Rectal smooth muscle tissue (tissue), 1 donor: ENCODE measurements at regions not wholly inside any gene's neighbourhood (a gene's known extent, or its start where the extent isn't known, plus 50 kb on each side); places are given as distances from the start of the nearest gene placed in this dataset.

ENCODE experiments used
- H3K27ac ChIP-seq: one replicate; pipeline ENCODE4 v1.7.0; 2013; ENCODE audit warnings: low read depth, low read length, inconsistent platforms
- H3K27me3 ChIP-seq: one replicate; pipeline ENCODE4 v1.7.0; 2013; ENCODE audit warnings: low read length; ENCODE audit not compliant: control insufficient read depth, insufficient read depth
- H3K36me3 ChIP-seq: one replicate; pipeline ENCODE4 v1.7.0; 2013; ENCODE audit warnings: low read length; ENCODE audit not compliant: control insufficient read depth, insufficient read depth
- H3K4me1 ChIP-seq: one replicate; pipeline ENCODE4 v1.7.0; 2013; ENCODE audit warnings: low read length; ENCODE audit not compliant: control insufficient read depth, insufficient read depth
- H3K4me3 ChIP-seq: one replicate; pipeline ENCODE4 v1.7.0; 2013; ENCODE audit warnings: low read length
- H3K9ac ChIP-seq: one replicate; pipeline ENCODE4 v1.7.0; 2013; ENCODE audit warnings: low read length

DNA sequence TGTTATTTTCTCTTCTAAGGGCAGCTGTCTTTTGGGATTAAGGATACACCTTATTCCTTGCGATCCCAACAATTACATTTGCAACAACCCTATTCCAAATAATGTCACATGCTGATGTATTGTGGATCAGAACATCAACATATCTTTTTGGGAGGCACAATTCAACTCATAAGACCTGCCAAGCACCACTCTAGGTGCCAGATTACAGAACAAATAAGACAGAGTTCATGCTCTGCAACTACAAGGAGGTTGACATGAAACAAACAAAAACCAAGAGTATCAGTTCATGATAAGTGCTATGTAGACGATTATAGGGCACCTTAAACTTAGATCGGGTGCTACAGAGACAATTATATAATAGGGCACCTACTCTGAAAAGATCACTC is 203.2 kb upstream of the SGK1 start:
- Histone ChIP-seq H3K4me1 (no peaks in the 10 kb centered on the region), H3K9ac (no peak overlapping the region), H3K27ac (no peak overlapping the region)

DNA sequence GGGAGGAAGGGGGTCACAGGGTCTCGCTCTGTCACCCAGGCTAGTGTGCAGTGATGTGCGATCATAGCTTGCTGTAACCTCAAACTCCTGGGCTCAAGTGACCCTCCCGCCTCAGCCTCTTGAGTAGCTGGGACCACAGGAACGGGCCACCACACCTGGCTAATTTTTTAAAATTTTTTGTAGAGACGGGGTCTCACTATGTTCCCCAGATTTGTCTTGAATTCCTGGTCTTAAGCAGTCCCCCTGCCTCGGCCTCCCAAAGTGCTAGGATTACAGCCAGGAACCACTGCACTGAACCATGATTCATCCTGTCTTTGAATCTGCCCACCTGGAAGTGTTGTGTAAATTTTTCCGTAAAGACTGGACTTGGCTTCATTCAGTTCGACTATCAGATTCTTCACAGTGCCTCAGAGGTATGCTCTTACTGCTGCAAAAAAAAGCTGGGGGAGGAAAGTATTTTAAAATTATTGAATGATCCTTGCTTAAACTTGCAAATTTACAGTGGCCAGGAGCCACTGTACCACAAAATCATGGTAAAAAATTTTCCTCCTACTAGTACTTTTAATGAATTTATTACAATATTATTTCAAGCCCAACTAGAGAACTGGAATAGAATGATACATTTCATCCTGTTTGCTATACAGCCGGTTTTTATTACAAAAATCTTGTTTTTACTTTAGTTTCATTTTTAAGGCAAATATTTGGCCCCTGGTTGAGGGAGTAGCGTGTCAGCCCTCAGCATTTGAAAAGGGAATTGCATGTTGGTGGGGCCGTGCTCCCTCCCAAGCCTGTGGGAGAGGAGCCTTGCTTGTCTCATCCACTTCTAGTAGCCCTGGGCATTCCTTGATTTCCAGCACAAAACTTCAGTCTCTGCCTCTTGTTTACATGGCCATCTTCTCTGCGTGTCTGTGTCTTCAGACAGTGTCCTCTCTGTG is 202.5 kb upstream of the SGK1 start:
- Histone ChIP-seq H3K27ac (no peak overlapping the region), H3K27me3 (no peaks in the 10 kb centered on the region), H3K4me1 (no peaks in the 10 kb centered on the region), H3K9ac (no peak overlapping the region), H3K36me3 (no peaks in the 10 kb centered on the region), H3K4me3 (no peak overlapping the region)

More for the DNA sequence above, 203.2 kb upstream of the SGK1 start:
- Histone ChIP-seq H3K36me3 (no peaks in the 10 kb centered on the region), H3K4me3 (no peak overlapping the region), H3K27me3 (no peaks in the 10 kb centered on the region)

DNA sequence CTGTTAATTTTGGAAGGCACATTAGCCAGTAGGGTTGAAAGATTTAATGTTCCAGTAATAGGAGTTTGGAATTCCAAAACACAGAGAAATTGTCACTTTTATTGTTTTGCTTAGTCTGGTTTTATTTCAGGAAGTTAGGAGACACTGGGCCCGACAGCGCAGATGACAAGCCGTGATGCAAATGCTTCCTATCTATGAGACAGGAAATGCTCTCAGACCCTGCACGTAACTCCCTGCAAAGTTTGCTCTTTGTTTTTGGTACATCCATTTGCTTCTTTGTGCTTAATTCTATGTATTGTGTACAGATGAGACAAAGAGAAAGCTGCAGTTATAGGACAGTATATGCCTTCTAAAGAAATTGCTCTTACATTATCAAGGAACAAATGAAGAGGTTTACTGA is 201.6 kb upstream of the SGK1 start:
- Histone ChIP-seq H3K27me3 (no peaks in the 10 kb centered on the region), H3K4me1 (no peaks in the 10 kb centered on the region), H3K4me3 (no peak overlapping the region), H3K36me3 (no peaks in the 10 kb centered on the region), H3K9ac (no peak overlapping the region), H3K27ac (no peak overlapping the region)

GRCh38 chr6:134517868-134518267 is 200.0 kb upstream of the SGK1 start:
- H3K4me1 ChIP-seq = no peaks in the 10 kb centered on the region
- no peak overlapping the region for H3K9ac ChIP-seq
- H3K36me3 ChIP-seq = no peaks in the 10 kb centered on the region
- no peaks in the 10 kb centered on the region for H3K27me3 ChIP-seq
- H3K27ac ChIP-seq = no peak overlapping the region
- H3K4me3 ChIP-seq = no peak overlapping the region

DNA sequence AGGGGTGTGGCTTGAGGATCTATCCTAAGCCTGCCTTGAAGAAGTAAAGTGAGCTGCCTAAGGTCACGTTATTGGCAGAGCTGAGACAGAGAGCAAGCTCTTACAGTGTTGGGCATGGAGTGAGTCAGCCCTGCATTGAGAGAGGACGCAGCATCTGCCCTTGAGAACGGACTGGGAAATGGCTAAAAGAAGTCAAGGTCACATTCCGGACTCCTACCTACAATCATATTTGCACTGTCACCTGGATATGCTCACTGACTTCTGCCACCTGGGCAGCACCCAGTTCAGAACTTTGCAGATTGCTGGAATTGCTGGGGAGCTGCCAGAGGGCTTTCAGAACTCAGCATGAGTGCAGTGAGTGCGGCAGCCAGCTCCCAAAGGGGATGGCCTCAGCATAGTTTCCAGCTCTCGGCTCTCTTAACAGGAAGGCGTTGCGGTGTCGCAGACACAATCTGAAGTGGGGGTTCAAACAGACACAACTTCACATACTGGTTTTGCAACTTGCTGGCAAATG is 199.3 kb upstream of the SGK1 start:
- Histone ChIP-seq H3K4me3 (no peak overlapping the region), H3K9ac (no peak overlapping the region), H3K4me1 (no peaks in the 10 kb centered on the region), H3K36me3 (no peaks in the 10 kb centered on the region), H3K27me3 (no peaks in the 10 kb centered on the region), H3K27ac (no peak overlapping the region)

DNA sequence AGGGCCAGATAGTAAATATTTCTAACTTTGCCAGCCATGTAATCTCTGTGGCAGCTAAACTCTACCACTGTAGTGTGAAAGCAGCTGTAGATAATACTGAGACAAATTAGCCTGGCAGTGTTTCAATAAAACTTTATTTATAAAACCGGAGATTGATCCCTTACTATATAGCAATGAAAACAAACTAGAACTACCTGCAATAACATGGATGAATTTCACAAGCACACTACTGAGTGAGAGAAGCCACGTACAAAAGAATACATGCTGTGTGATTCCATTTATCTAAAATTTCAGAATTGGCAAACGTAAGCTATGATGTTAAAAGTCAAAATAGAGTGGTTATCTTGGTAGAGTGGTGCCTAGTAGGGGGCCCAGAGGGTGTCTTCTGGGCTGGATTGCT is 198.7 kb upstream of the SGK1 start:
- Histone ChIP-seq H3K36me3 (no peaks in the 10 kb centered on the region), H3K4me3 (no peak overlapping the region), H3K9ac (no peak overlapping the region), H3K27ac (no peak overlapping the region), H3K27me3 (no peaks in the 10 kb centered on the region), H3K4me1 (no peaks in the 10 kb centered on the region)

DNA sequence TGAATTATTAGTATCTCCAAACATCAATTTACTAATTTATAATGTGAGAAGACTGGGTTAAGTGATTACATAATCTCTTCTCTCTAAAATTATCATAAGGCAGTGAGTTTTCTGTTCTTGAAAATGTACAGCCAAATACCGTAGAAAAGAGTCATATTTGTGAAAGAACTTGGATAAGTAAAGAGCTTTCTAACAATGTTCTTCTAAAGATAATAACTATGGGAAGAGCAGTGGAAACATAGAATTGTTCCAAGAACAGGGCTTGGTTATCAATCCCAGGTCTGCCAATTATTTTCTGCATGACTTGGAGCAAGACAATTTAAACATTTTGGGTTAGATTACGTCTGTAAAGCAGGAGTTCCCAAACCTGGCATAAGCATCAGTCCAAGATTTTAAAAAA is 198.1 kb upstream of the SGK1 start:
- H3K27ac ChIP-seq = no peak overlapping the region
- H3K9ac ChIP-seq = no peak overlapping the region
- H3K4me1 ChIP-seq = no peaks in the 10 kb centered on the region
- no peaks in the 10 kb centered on the region for H3K27me3 ChIP-seq
- H3K36me3 ChIP-seq = no peaks in the 10 kb centered on the region
- no peak overlapping the region for H3K4me3 ChIP-seq

DNA sequence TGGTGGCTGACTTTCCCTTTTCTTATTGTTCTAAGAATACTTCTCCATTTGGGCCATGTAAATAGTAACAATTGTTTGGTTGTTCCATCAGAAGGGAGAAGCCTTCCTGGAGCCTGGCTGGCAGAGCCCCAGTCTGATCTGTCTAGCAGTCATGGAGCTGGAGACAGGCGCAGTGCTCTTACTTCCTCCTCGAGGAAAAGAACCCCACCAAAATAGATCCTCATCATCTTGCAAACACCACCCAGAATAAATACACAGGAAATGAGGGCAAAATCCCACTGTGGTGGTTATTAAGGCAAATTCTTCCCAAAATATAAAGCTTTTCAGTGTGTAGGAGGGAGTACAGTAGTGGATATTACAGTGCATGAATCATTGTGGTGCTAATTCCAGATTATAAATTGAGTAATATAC is 195.1 kb upstream of the SGK1 start:
- Histone ChIP-seq H3K27me3 (no peaks in the 10 kb centered on the region), H3K4me3 (no peak overlapping the region), H3K36me3 (no peaks in the 10 kb centered on the region), H3K27ac (no peak overlapping the region), H3K4me1 (no peaks in the 10 kb centered on the region), H3K9ac (no peak overlapping the region)

GRCh38 chr6:134511984-134512683 is 194.2 kb upstream of the SGK1 start:
- Histone ChIP-seq H3K36me3 (no peaks in the 10 kb centered on the region), H3K27me3 (no peaks in the 10 kb centered on the region), H3K4me3 (no peak overlapping the region), H3K27ac (no peak overlapping the region), H3K4me1 (no peaks in the 10 kb centered on the region), H3K9ac (no peak overlapping the region)

DNA sequence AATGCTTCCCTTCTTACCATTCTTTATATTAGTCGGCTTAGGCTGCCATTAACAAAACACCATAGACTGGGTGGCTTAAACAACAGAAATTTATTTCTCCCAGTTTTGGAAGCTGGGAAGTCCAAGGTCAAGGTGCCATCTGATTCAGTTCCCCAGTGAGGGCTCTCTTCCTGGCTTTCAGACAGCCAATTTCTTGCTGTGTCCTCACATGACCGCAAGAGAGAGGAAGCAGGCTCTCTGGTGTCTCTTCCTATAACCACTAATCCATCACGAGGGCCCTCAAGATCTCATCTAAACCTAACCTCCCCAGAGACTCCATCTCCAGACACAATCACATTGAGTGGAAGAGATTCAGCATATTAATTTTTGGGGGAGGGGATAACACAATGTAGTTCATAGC is 193.0 kb upstream of the SGK1 start:
- Histone ChIP-seq H3K27me3 (no peaks in the 10 kb centered on the region), H3K27ac (no peak overlapping the region), H3K36me3 (no peaks in the 10 kb centered on the region), H3K4me3 (no peak overlapping the region), H3K9ac (no peak overlapping the region), H3K4me1 (no peaks in the 10 kb centered on the region)

DNA sequence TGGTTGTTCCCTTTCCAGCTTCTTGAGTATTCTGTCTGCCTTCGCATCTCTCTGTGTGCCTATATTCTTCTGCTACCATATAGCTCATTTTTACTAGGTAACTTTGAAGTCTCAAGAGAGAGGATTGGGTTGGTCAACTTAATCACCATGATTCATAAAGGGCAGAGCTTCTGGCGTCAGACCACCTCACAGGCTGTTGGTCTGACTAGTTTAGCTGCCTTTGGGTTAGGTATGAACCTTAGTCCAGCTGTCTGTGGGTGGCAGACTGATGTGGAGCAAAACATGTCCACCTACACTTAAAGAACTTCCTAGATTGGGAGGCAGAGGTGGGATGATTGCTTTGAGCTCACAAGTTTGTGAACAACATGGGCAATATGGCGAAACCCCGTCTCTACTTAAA is 192.2 kb upstream of the SGK1 start:
- no peaks in the 10 kb centered on the region for H3K36me3 ChIP-seq
- H3K4me3 ChIP-seq = no peak overlapping the region
- H3K9ac ChIP-seq = no peak overlapping the region
- H3K27me3 ChIP-seq = no peaks in the 10 kb centered on the region
- H3K4me1 ChIP-seq = no peaks in the 10 kb centered on the region
- no peak overlapping the region for H3K27ac ChIP-seq

DNA sequence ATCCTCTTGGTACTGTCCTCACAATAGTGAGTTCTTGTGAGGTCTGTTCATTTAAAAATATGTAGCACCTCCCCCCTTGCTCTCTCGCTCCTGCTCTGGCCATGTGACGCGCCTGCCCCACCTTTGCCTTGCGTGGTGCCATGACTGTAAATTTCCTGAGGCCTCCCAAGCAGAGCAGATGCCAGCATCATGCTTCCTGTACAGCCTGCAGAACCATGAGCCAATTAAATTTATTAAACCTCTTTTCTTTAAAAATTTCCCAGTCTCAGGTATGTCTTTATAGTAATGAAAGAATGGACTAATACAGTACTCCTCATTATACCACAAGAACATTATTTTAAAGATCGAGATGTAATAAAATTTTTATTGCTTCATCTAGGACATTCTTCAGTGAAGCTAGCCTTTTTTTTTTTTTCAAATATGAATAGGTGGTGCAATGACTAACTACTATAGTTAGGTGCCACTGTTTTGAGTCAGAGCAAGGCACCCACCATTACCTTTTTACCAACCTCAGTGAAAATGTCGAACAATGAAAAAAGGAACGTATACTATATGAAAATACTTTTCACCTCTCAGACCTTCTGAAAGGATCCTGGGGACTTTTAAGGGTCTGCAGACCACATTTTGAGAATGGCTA is 191.1 kb upstream of the SGK1 start:
- no peak overlapping the region for H3K4me3 ChIP-seq
- H3K36me3 ChIP-seq = no peaks in the 10 kb centered on the region
- H3K27me3 ChIP-seq = no peaks in the 10 kb centered on the region
- no peak overlapping the region for H3K27ac ChIP-seq
- no peaks in the 10 kb centered on the region for H3K4me1 ChIP-seq
- H3K9ac ChIP-seq = no peak overlapping the region
